Right renal pelvis (tissue), 4 donors: ENCODE measurements at regions not wholly inside any gene's neighbourhood (a gene's known extent, or its start where the extent isn't known, plus 50 kb on each side); places are given as distances from the start of the nearest gene placed in this dataset.
"Not testable (repeated sequence)": the region's sequence is repeated elsewhere in the genome, so short reads cannot be mapped to it uniquely, and the experiment has no call there.

Experiments used
- DNase-seq, 4 donors: peaks; one replicate each; pipeline ENCODE4 v3.0.0-alpha.2; 2013; ENCODE audit warnings: low read depth in 4 of 4, low spot score in 3 of 4, missing footprints in 1 of 4

- no peak for DNase-seq
These were observed 144.1 kb upstream of the ARHGAP20 start for GRCh38 chr11:110856340-110856739.

- no peak for DNase-seq
These were observed 143.0 kb upstream of the ARHGAP20 start for GRCh38 chr11:110855191-110855590.

- DNase-seq: no peak
These were observed 140.8 kb upstream of the ARHGAP20 start for GRCh38 chr11:110852921-110853490.

- no peak for DNase-seq
These were observed 138.6 kb upstream of the ARHGAP20 start for GRCh38 chr11:110850846-110851245.

- not testable (repeated sequence) for DNase-seq
These were observed 130.8 kb upstream of the ARHGAP20 start for GRCh38 chr11:110843053-110843452.

GRCh38 chr11:110838808-110839207 is 126.6 kb upstream of the ARHGAP20 start:
- DNase-seq: no peak

- DNase-seq: no peak
These were observed 125.4 kb upstream of the ARHGAP20 start for GRCh38 chr11:110837603-110838002.

- DNase-seq: no peak
These were observed 122.9 kb upstream of the ARHGAP20 start for GRCh38 chr11:110835106-110835505.

- DNase-seq: no peak
These were observed 120.8 kb upstream of the ARHGAP20 start for GRCh38 chr11:110833033-110833484.

GRCh38 chr11:110832539-110832938 is 120.3 kb upstream of the ARHGAP20 start:
- DNase-seq: no peak

- DNase-seq: no peak
These were observed 119.8 kb upstream of the ARHGAP20 start for GRCh38 chr11:110832080-110832479.

GRCh38 chr11:110830747-110831146 is 118.5 kb upstream of the ARHGAP20 start:
- DNase-seq: no peak

GRCh38 chr11:110830344-110830743 is 118.1 kb upstream of the ARHGAP20 start:
- DNase-seq: no peak

- DNase-seq: no peak
These were observed 117.6 kb upstream of the ARHGAP20 start for GRCh38 chr11:110829873-110830272.

- DNase-seq: no peak
These were observed 115.8 kb upstream of the ARHGAP20 start for GRCh38 chr11:110828086-110828485.

GRCh38 chr11:110827276-110827675 is 115.0 kb upstream of the ARHGAP20 start:
- DNase-seq: no peak

- DNase-seq: no peak
These were observed 112.8 kb upstream of the ARHGAP20 start for GRCh38 chr11:110824912-110825620.

GRCh38 chr11:110818032-110818687 is 105.9 kb upstream of the ARHGAP20 start:
- no peak for DNase-seq

GRCh38 chr11:110812086-110812733 is 100.0 kb upstream of the ARHGAP20 start:
- DNase-seq: no peak

GRCh38 chr11:110809417-110810199 is 97.4 kb upstream of the ARHGAP20 start:
- no peak for DNase-seq

- DNase-seq: no peak
These were observed 96.0 kb upstream of the ARHGAP20 start for GRCh38 chr11:110808248-110808647.
